ENCODE measurements at regions not wholly inside any gene's neighbourhood (a gene's known extent, or its start where the extent isn't known, plus 50 kb on each side); places are given as distances from the start of the nearest gene placed in this dataset.

DNA sequence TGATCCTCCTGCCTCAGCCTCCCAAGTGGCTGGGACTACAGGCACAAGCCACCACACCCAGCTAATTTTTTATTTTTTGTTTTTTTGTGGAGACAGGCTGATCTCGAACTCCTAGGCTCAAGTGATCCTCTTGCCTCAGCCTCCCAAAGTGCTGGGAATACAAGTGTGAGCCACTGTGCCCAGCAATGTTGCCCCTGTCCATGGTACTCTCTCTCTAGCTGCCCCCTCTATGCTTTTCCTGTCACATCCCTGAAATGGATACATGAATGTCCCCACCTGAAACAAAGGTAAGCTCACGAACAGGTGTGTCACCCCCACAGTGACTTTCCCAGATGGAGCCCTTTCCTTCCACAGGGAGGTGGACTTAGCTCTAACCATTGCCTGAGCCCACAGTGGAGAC is 141.1 kb upstream of the MGMT start:
- DNase-seq = no peak

DNA sequence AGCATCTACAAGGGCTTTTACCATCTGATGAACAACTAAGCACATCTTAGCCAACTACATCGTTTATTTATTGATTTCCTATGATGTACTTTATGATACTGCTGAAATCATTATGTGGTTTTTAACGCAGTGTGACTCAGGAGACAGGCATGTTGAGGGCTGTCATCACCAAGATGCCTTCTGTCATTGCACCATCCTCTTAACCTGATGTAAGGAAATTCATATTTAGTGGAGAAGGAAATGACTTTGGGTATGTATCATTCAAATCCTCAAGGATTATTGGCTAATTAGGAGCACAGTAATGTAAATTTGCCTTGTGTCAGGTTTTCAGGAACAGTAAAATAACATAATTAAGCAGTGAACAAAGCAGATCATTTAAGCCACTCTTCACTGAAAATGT is 138.5 kb upstream of the MGMT start:
- no peak for DNase-seq

DNA sequence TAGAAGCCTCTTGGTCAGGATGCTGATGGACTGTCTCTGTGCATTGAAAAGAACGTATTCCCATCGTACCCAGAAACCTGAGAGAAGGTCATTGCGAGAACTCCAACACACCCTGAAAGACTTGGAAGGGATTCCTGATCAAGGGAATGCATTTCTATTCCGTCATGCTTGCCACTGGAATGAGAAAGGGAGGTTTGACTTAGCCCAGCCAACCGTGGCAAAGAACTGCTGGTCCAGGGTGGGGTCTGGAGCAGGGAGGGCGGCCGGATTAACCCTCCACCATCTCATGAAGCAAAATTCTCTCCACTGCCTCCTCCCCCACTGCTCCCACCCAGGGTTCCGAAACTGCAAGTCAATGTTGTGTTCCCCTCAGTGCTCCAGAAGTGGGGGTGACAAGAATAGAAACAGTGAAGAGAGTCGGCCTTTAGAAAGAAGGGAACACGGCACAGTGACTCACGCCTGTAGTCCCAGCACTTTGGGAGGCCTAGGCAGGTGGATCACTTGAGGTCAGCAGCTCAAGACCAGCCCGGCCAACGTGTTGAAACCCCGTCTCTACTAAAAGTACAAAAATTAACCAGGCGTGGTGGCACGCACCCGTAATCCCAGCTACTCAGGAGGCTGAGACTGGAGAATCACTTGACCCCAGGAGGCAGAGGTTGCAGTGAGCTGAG is 137.5 kb upstream of the MGMT start:
- DNase-seq = no peak

DNA sequence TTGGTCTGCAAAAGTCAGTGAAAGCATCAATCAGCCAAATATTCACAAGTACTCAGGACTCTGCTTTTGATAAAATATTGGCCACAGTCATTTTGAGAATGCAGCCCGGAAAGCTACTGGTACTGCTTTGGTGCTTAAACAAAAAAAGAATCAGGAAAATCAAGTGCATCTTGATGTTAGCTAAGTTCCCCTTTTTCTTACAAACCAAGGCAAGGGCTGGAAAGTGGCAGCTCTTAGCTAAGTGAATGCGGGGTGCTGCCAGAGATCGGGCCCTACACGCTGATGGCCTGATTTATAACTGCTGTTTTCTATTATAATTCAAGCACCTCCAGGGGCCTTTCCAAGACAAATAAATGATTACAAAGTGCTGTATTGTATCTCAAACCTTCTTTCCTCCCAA is 136.8 kb upstream of the MGMT start:
- DNase-seq = no peak

DNA sequence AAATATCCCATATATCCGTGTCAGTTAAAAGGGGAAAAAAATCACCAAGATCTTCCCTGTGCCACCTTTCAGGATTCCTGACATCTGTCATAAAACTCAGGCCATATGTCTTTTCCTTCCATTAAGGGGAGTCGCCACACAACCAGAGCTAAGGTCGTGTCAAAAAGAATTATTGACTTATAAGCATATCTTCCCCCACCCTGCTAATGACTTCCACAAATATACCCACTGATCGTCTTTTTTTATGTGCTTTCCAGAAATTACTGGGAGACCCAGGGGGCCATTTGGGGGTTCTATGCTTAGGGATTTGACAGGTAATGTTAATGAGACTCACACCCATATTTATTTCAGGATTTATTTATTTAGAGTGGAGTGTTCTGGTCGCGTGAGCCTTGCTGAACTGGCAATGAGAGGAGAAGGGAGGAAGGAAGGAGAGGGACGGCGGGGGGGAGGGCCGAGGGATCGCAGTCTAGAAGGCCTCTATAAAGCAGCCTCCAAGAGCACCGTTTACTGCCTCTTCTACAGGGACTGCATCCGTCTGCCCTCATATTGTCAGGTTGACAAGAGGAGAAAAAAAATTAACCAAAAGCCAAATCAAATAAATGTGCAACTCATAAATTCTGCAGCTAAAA is 135.7 kb upstream of the MGMT start:
- no peak for DNase-seq

DNA sequence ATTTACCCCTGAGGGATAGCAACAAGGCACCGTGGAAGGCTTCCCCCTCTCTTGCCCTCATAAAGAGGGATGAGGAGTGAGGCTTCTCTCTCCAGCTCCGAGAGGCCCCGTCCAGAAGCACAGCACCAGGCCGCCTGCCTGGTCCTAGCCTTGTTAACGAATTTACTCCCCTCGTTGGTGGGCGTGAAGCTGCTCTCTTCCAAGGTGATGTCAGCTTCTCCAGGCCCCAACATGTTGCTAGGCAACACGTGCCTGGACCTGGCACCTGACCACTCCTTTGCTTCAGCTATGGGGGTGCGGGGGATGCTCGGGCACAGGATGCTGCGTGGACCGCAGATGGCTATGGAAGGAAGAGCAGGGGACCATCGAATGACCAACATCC is 135.2 kb upstream of the MGMT start:
- no peak for DNase-seq

DNA sequence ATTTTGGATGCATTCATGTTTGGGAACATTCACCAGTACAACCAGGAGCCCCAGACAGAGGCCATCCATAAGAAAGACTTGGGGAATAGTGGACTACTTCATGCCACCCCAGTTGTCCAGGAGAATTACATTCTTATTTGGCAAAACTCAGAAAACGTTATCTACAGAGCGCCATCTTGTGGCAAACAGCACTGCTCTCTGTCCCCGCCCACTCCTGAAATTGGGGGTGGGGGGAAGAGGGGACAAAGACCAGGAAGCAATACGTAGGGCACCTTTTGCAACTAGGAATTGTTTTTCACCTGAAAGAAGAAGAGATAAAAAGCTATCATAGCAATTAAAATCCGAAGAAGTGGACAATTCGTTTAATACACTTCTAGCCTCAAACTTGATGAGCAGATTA is 134.6 kb upstream of the MGMT start:
- DNase-seq = no peak

DNA sequence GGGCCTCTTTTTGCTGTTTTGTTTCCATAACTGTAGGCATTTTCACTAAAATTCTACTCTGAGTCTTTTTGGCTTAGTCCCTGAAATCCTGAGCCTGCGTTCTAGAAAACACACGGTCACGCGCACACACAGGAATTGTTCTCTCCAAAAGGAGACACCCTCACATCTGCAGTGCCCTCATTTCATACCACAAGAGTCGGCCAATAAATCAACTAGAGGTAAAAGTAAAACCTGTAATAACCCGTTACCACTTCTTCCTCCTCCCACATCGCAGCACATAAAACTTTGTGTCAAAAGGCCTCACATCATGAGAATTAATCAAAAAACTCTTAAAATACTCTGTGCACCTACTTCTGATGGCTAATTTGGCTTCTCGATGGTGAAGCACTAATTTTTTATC is 133.3 kb upstream of the MGMT start:
- DNase-seq = no peak

DNA sequence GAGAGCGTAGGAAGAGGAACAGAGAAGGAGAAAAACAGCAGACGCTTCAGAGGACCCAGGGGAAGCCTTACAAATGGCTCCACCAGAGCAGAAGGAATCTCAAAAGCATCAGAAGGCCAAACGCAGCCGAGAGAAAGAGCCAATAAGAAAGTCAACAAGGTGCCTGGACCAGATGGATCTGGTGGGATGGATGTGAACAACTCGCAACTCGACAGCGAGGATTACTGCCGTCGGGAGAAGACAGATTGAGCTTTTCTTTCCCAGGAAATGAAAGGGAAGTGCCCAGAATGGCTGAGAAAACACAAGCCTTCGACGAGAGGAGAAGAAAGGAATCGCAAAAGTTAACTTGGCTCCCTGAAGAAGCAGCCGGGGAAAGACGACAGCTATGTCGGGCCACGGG is 132.8 kb upstream of the MGMT start:
- no peak for DNase-seq

DNA sequence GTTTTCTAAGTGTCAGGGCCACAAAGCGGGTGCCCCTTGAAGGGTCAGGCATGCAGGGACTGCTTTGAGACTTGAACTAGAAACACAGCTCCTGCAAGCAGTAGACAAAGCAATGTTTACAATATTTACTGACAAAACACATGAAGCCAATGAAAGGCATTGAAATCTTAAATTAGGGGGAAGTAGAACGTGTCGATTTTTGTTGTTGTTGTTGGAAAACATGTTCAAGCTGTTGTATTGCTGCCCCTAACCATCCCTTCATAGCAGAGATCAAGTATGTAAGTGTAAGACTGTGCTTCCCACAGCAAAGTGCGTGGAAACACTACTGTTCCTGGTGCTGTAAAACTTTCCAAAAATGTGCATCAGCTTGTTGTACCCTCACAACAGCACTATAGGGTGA is 131.6 kb upstream of the MGMT start:
- DNase-seq = no peak

DNA sequence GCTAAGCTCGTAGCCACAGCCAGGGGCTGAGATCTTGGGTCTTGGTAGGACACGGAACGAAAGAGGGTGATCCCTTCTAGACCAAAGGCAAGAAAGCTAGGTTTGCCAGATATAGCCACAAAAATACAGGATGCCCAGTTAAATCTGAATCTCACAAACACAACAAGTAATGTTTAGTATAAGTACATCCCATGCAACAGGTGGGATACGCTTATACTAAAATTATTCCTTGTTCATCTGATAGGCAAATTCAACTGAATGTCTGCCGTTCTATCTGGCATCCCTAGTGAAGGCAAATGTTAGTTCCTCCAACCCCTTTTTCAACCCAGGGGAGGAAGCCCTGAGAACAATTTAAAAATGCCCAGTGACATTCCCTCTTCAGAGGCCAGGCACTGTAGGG is 131.1 kb upstream of the MGMT start:
- no peak for DNase-seq

DNA sequence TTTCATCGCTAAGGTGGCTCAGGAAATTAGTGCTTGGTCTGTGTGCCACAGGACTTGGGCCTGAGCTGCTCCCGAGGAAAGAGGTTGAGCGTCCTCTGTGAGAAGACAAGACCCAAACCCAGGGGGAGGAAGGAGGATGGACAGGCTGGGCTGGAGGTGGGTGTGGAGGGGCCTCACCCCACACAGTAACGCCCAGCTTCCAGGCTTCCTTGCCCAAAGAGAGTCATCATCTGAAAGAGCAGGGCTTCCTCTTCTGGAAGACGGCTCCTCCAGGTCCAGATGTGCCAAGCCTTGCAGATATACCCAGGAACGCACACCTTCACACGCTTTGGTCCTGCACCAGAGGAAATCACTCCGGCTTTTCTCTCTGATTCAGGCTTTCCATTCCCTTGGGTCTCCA is 127.8 kb upstream of the MGMT start:
- DNase-seq = no peak

DNA sequence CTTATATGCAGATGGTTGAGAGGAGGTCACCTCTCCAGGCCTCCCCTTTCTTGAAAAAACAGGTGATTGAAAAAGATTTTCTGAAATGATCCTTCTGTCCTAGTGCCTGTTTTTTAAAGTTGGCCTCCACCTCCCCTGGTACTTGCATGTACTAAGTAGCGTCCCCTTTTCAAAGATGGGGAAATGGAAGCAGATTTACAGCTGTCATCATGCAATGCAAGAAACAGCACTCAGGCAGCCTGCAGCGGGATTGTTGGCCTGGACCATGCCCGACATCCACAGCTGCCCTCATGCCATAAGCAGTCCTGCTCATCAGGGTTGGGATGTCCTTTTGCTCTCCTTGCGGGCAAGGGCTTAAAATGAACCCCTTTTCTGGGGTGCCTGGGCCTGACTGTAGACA is 127.2 kb upstream of the MGMT start:
- no peak for DNase-seq

DNA sequence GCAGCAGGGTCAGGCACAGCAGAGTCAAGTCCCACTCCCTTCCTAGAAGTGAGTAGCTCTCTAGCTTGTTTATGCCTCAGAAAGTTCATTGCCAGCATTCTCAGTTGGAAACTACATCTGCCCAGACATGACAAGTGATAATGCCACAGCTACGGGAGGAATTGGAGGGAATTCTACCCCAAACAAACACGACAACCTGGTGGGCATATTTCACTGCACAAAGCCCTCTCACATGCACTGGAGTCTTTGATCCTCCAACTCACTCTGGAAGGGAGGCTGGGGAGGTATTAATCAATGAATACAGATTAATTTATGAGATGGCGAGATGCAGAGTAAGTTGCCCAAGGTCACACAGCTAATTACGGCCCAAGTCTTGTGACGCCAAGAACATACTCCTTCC is 126.0 kb upstream of the MGMT start:
- no peak for DNase-seq

DNA sequence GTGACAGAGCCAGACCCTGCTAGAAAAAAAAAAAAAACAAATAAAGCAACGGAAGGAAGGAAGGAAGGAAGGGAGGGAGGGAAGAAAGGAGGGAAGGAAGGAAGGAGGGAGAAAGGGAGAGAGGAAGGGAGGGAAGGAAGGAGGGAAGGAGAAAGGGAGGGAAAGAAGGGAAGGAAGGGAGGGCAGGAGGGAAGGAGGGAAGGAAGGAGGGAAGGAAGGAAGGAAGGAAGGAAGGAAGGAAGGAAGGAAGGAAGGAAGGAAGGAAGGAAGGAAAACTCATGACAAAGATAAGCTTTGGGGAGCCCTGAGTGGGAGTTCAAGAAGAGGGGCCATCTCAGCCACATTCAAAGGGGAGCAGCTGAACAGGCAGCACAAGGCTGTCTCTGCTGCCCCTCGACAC is 124.7 kb upstream of the MGMT start:
- no peak for DNase-seq

DNA sequence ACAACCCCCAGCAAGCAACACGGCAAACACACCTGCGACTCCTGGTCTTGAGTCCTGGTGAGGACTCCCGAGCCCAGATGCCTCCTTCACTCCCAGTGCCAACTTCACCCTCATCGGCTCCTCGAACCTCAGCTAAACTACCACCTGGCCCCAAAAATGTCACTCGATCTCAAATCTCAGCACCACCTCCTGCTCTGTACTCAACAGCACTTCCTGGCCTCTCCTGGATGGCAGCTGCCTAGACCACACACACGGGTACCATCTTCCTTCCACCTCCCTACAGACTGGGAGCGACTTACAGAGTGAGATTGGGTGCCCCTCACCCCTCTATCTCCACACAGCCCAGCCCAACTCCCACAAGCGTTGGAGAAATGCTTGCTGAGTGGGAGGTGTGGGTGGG is 123.9 kb upstream of the MGMT start:
- DNase-seq = no peak

DNA sequence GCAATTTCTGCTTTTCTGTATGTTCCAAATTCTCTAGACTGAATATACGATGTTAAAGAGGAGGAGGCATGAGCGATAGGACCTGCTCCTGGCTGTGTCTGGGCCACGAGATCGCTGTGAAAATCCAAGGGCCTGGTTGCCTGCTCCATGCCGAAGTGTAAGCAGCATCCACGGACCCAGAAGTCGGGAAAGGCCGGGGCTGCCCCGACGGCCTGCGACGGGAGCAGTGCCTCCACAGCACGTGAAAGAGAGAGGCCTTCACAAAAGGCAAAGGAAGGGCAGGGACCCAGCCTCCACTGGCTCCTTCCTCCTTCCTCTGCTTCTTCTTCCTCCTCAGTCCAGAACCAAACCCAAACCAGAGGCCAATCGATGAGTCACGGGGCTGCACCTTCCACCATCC is 122.9 kb upstream of the MGMT start:
- no peak for DNase-seq

DNA sequence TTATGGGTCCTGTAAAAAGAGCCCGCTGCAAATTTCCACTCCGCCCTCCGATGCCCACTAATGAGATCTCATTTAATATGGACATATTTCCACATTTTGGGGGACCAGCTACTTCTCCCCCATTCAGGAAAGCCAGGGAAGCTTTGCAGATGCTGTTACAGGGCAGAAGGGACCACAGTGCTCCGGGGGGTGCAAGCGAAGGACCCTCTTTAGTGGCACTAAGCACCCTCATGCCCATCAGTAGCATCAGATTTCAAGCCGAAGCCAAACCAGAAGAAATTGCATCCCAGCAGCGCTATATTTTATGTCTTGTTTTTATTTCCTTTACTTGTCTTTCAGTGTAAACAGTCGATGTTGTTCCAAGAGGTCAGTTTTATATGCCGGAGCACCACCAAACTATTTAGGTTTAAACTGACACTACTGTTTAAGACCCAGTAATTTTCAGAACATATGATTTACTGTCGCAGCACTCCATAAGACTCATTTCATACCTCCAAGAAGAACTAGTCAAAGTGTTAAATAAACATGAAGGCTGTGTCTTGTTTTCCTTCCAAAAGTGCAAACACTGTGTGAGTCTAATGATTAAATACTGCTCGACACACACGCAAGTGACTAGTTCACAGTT is 122.2 kb upstream of the MGMT start:
- no peak for DNase-seq

DNA sequence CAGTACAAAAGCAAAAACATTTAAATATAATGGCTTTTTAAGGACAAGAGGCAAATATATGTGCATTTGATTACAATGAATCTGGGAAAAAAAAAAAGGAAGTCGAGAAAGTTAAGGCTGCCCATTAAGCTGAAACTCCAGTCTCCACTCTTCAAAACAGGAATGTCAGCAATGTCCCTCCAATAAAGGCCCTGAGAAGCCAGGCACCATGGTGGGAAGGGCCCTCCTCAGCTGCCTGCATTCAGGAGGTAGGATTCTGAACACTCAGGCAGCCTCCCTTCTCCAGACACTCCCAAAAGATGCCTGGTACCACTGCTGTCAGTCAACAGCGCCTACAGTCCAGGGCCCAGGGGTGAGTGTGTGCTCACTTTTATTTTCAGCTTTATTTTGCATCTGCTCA is 121.3 kb upstream of the MGMT start:
- no peak for DNase-seq

DNA sequence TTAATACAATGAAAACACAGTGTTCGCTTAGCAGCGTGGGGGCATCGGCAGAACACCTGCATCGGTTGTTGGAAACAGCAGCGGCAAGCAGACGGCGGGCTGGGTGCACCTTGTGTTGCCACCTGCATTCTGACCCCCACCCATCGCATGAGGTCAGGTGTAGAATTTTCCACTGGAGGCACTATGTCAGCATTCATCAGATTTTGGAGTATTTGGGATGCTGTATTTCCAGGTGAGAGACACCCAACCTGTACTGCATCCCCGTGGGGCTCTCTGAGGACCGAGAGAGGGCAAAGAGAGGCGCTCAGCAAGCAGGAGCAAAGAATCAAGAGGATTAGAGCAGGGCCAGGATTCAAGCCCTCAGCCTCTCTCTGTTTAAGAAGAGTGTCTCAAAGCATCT is 116.4 kb upstream of the MGMT start:
- DNase-seq = no peak

DNA sequence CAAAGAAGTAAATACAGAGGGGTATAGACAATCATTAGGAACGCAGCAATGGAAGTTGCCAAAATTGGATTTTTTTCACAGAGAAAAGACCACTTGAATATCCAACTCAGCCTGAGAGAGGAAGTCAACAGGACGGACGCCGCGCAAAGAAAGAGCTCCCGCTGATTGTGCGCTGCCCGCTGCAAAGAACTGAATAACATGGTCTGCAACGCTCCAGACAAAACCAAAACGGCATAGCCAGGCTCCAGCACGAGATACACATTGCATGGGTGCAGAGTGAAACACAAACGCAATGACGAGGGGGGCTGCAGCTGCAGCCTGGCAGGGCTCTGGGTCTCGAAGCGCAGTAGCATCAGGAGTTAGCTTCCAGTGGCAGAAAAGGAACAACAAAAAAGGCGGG is 113.9 kb upstream of the MGMT start:
- no peak for DNase-seq

DNA sequence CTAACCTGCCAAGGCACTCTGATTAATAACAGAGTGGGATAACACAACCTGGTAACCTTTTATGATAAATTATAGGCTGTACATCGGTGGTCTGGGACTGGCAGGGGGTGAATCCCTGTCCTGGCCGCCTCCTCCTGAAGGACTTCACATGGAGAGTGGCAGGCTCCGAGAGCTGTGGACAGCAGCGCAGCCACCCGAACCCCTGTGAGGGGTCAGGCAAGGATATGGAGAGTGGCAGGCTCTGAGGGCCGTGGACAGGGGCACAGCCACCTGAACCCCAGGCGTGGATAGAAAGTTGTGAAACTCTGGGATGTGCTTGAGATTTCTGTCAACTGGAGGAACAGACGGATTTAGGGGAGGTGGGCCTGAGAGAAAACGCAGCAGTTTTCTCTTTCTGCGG is 107.0 kb upstream of the MGMT start:
- no peak for DNase-seq

DNA sequence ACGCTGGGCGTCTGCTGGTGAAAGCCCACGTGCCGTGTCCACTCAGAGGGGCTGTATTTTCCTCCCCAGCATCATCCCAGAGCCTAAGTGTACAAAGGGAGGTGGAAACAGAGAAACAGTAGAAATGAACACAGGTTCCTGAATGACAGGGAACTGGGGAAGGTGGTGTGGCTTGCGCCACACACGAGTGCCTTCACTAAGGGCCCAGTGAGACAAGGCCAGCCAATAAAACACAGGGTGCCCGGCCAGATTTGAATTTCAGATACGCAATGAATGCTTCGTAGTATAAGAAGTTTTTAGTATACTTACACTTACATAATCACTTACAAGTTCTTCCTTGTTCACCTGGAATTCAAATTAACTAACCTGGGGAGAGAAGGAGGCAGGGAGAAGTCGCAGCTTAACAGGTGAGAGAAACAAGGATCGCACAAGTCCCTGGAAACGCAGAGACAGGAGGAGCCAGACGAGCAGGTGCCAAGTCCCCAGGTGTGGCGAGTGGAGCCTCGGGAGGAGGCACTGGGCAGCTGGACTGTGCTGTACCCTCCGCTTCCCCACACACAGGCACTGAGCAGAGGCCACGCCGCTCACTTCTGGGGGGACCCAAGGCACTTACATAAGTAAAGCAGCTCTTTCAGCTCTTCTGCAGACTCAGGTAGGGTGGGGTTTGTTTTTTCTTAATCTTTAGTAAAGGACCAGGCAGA is 105.2 kb upstream of the MGMT start:
- DNase-seq = no peak

DNA sequence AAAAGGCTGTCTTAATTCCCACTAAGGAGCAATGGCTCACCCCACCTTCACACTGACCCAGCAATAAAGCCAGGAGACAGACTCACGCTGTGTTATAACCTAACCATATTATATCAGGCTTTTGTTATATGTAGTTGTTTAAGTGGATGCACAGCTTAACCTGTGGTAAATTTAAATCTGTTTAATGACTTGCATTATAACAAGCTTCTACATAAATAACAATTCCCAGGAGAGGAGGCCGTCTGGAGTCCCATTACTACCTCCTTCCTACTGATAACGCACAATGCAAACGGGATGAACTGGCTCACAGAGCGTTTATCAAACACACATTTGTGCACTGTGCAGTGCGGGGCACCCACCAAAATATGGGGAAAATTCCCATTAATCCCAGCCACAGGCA is 102.1 kb upstream of the MGMT start:
- no peak for DNase-seq

Measured in activated CD8-positive, alpha-beta memory T cell treated with anti-CD3 and anti-CD28 coated beads, Interleukin-2, amount 50 U/mL, for 4 hours (primary cell).